HG03378 (cell line): ENCODE measurements at regions not wholly inside any gene's neighbourhood (a gene's known extent, or its start where the extent isn't known, plus 50 kb on each side); places are given as distances from the start of the nearest gene placed in this dataset.

ENCODE experiments used
- ATAC-seq: cut with Tn5 transposase; IDR thresholded peaks from one replicate; pipeline ENCODE4 v1.9.1; 2021; ENCODE audit warnings: mild to moderate bottlenecking, moderate library complexity; ENCODE audit not compliant: unreplicated experiment

GRCh38 chr14:38425324-38425976 is 169.6 kb upstream of the CLEC14A start:
- no peak for ATAC-seq

GRCh38 chr14:38420048-38420447 is 164.2 kb upstream of the CLEC14A start:
- ATAC-seq = no peak

- no peak for ATAC-seq
Measured at GRCh38 chr14:38419579-38419978, 163.7 kb upstream of the CLEC14A start.

GRCh38 chr14:38412654-38413053 is 156.8 kb upstream of the CLEC14A start:
- ATAC-seq = no peak

GRCh38 chr14:38410442-38410841 is 154.5 kb upstream of the CLEC14A start:
- no peak for ATAC-seq

- ATAC-seq = no peak
Measured at GRCh38 chr14:38409071-38409705, 153.3 kb upstream of the CLEC14A start.

- no peak for ATAC-seq
Measured at GRCh38 chr14:38405851-38406635, 150.2 kb upstream of the CLEC14A start.

- ATAC-seq = no peak
Measured at GRCh38 chr14:38404616-38405015, 148.7 kb upstream of the CLEC14A start.

- ATAC-seq = no peak
Measured at GRCh38 chr14:38404100-38404541, 148.2 kb upstream of the CLEC14A start.

- ATAC-seq = no peak
Measured at GRCh38 chr14:38400751-38401150, 144.9 kb upstream of the CLEC14A start.

- no peak for ATAC-seq
Measured at GRCh38 chr14:38399652-38400051, 143.8 kb upstream of the CLEC14A start.

GRCh38 chr14:38394767-38395166 is 138.9 kb upstream of the CLEC14A start:
- ATAC-seq = no peak

- ATAC-seq = no peak
Measured at GRCh38 chr14:38394064-38394463, 138.2 kb upstream of the CLEC14A start.

- no peak for ATAC-seq
Measured at GRCh38 chr14:38391334-38391733, 135.4 kb upstream of the CLEC14A start.

GRCh38 chr14:38389681-38390080 is 133.8 kb upstream of the CLEC14A start:
- ATAC-seq = no peak

GRCh38 chr14:38387821-38388220 is 131.9 kb upstream of the CLEC14A start:
- no peak for ATAC-seq

- ATAC-seq = no peak
Measured at GRCh38 chr14:38385836-38386235, 129.9 kb upstream of the CLEC14A start.

GRCh38 chr14:38385343-38385742 is 129.4 kb upstream of the CLEC14A start:
- no peak for ATAC-seq

GRCh38 chr14:38384741-38385140 is 128.8 kb upstream of the CLEC14A start:
- no peak for ATAC-seq

GRCh38 chr14:38367922-38368321 is 112.0 kb upstream of the CLEC14A start:
- ATAC-seq = no peak

GRCh38 chr14:38366374-38366773 is 110.5 kb upstream of the CLEC14A start:
- no peak for ATAC-seq

- ATAC-seq = no peak
Measured at GRCh38 chr14:38363217-38363616, 107.3 kb upstream of the CLEC14A start.
